Calu3 (cell line): ENCODE measurements at regions not wholly inside any gene's neighbourhood (a gene's known extent, or its start where the extent isn't known, plus 50 kb on each side); places are given as distances from the start of the nearest gene placed in this dataset.

Experiments used
- BruUV-seq: library from RNA; stranded (reverse); fragments of 400-500 nt; replicated peaks from 2 replicates; lab custom pipeline; 2021; lab: Mats Ljungman, UMichigan
- CTCF ChIA-PET: fragments of 300-600 bp; sonication (Branson Sonifier 250); formaldehyde crosslinking; loops from one replicate; lab custom pipeline; 2022; ENCODE audit warnings: antibody characterized with exemption; lab: Charles Lee
- DNase-seq: peaks from one replicate; pipeline ENCODE4 v3.0.0; 2022
- H3K27ac Mint-ChIP-seq: one replicate; pipeline ENCODE4 v1.8.0; 2022; ENCODE audit warnings: mixed read lengths; ENCODE audit not compliant: unreplicated experiment
- H3K27me3 Mint-ChIP-seq: one replicate; pipeline ENCODE4 v1.8.0; 2022; ENCODE audit warnings: mixed read lengths; ENCODE audit not compliant: unreplicated experiment
- H3K36me3 Mint-ChIP-seq: one replicate; pipeline ENCODE4 v1.8.0; 2022; ENCODE audit warnings: mild to moderate bottlenecking, moderate library complexity, mixed read lengths; ENCODE audit not compliant: insufficient read depth, unreplicated experiment
- H3K4me1 Mint-ChIP-seq: one replicate; pipeline ENCODE4 v1.8.0; 2022; ENCODE audit warnings: mild to moderate bottlenecking, low read depth, mixed read lengths; ENCODE audit not compliant: unreplicated experiment
- H3K4me3 Mint-ChIP-seq: one replicate; pipeline ENCODE4 v1.8.0; 2022; ENCODE audit warnings: mild to moderate bottlenecking, low read depth, moderate library complexity, mixed read lengths; ENCODE audit not compliant: unreplicated experiment
- H3K9me3 Mint-ChIP-seq: one replicate; pipeline ENCODE4 v1.8.0; 2022; ENCODE audit warnings: low read depth, mixed read lengths; ENCODE audit not compliant: unreplicated experiment
- intact Hi-C: fragments of 100-400 bp; cut with micrococcal nuclease; formaldehyde crosslinking; loops from one replicate; pipeline ENCODE4 v1.10.0; 2022; ENCODE audit not compliant: unreplicated experiment
- TF ChIP-seq, protein P1 (sequence below): fragments of 200-600 bp; IDR thresholded peaks from one replicate; pipeline ENCODE4 v1.8.0; 2022; ENCODE audit warnings: antibody characterized with exemption; ENCODE audit not compliant: unreplicated experiment

DNA sequence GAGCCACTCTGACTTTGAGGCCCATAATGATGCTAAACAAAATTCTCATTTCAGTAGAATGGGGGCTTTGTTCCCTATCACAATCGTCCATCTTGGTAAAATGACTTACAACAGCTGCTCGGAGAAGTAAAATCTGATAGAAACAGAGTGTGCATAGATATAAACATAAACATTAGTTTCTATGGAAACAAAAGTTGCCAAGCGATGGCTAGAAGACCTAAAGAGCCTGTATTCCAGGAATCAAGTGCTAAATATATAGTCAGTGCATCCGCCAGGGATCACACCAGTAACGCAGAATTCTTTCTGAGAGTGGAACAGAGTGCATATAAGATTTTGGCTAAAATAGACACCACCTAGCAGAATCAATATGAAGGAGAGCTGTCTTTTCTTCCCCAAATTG lies 91.2 kb upstream of the KAZN start:
- Mint-ChIP-seq H3K4me3 (no peak overlapping the region), H3K9me3 (peaks cover 3% of the 10 kb centered on the region), H3K27ac (no peak overlapping the region), H3K27me3 (no peaks in the 10 kb centered on the region), H3K4me1 (no peaks in the 10 kb centered on the region), H3K36me3 (no peaks in the 10 kb centered on the region)
- intact Hi-C loops: no loop called here
- TF ChIP-seq, protein P1, sequence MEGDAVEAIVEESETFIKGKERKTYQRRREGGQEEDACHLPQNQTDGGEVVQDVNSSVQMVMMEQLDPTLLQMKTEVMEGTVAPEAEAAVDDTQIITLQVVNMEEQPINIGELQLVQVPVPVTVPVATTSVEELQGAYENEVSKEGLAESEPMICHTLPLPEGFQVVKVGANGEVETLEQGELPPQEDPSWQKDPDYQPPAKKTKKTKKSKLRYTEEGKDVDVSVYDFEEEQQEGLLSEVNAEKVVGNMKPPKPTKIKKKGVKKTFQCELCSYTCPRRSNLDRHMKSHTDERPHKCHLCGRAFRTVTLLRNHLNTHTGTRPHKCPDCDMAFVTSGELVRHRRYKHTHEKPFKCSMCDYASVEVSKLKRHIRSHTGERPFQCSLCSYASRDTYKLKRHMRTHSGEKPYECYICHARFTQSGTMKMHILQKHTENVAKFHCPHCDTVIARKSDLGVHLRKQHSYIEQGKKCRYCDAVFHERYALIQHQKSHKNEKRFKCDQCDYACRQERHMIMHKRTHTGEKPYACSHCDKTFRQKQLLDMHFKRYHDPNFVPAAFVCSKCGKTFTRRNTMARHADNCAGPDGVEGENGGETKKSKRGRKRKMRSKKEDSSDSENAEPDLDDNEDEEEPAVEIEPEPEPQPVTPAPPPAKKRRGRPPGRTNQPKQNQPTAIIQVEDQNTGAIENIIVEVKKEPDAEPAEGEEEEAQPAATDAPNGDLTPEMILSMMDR: no peak
- no peak for DNase-seq
- BruUV-seq: no TSS peak
- CTCF ChIA-PET: no interaction called here

DNA sequence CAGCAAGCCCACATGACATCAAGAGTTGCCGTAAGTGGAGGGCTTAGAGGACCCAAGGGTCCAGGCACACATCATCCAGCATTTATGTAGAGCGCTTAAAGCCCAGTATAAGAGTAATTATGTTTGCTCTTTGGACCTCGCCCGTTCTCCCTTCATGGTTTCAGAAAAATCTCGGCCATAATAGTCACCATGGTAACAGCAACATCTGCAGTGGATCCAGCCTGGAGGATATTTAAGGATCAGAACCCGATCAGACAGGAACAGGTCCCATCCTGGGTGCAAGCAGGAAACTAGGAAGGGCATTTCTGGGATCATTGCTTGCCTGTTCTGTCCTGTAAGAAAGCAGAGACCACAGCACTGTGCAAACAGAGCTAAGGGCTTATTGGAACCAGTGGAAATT lies 89.9 kb upstream of the KAZN start:
- Mint-ChIP-seq H3K4me3 (no peak overlapping the region), H3K4me1 (no peaks in the 10 kb centered on the region)
- CTCF ChIA-PET: no interaction called here

DNA sequence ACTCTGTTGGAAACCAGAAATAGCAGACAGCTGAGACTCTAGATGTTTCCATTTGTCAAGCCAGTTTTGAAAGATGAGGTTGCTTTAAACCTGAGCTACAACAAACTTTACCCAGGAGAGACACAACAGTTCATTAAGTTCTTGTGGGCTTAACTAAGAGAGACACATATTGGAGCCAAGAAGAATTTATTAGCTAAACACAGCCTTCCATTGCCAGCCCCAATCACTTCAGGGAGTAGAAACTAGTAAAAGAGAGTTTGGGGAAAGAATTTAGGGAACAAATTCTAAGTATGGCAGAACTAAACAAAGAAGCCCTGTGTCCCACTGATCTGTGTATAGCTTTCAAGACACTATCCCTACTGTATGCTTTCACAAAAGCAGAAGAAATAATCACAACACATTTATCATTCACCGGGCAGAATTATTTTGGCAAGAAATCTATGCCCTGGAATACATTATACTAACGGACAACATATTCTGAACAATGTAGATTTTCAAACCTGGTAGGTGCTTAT lies 87.3 kb upstream of the KAZN start:
- Mint-ChIP-seq H3K4me3 (no peak overlapping the region), H3K36me3 (no peaks in the 10 kb centered on the region), H3K4me1 (no peaks in the 10 kb centered on the region), H3K27me3 (peaks cover 3% of the 10 kb centered on the region), H3K9me3 (peaks cover 3% of the 10 kb centered on the region), H3K27ac (no peak overlapping the region)
- intact Hi-C loops: no loop called here
- TF ChIP-seq, protein P1: no peak
- no peak for DNase-seq
- CTCF ChIA-PET: no interaction called here
- BruUV-seq: no TSS peak

More for the DNA sequence above, 89.9 kb upstream of the KAZN start:
- no TSS peak for BruUV-seq
- TF ChIP-seq, protein P1: no peak
- H3K27me3 Mint-ChIP-seq: no peaks in the 10 kb centered on the region
- DNase-seq: no peak
- H3K27ac Mint-ChIP-seq: no peak overlapping the region
- intact Hi-C loops: no loop called here
- no peaks in the 10 kb centered on the region for H3K36me3 Mint-ChIP-seq
- peaks cover 3% of the 10 kb centered on the region for H3K9me3 Mint-ChIP-seq

DNA sequence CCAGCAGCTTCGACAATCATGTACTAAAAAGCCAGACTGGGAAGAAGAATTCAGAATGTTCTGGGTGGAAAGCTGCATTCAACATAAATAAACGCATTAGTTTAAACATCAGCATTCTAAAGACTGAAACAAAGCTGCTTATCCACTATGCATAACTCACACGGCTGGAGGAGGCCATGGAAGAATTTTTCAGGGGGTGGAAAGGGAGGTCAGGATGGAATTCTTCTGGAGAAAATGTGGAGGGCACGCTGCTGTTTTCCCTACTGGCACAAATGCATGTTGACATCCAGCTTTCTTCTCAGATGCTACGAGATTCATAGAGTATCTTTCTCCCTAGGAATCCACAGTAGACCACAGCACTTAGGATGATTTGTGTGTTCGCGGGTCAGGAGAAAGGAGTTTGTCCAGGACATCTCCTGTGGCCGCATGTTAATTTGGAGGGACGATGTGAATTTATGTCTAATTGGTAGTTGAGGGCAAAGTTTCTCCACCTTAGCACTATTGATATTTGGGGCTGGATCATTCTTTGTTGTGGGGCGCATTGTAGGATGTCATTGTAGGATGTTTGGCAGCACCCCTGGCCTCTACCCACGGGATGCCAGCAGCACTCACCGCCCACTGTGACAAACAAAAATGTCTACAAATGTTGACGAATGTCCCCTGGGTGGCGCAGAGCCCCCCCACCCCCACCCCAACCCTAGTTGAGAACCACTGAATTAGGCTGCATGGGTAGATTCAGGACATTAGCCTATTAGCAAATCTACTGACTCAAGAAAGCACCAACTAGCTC lies 86.5 kb upstream of the KAZN start:
- intact Hi-C loops: no loop called here
- no peaks in the 10 kb centered on the region for H3K4me1 Mint-ChIP-seq

More for the DNA sequence above, 86.5 kb upstream of the KAZN start:
- CTCF ChIA-PET: no interaction called here
- no peak overlapping the region for H3K4me3 Mint-ChIP-seq
- H3K27me3 Mint-ChIP-seq: peaks cover 10% of the 10 kb centered on the region
- no peak for DNase-seq
- H3K9me3 Mint-ChIP-seq: peaks cover 3% of the 10 kb centered on the region
- no TSS peak for BruUV-seq
- TF ChIP-seq, protein P1: no peak
- H3K36me3 Mint-ChIP-seq: no peaks in the 10 kb centered on the region
- H3K27ac Mint-ChIP-seq: no peak overlapping the region
